CD14-positive monocyte (primary cell): ENCODE measurements at regions not wholly inside any gene's neighbourhood (a gene's known extent, or its start where the extent isn't known, plus 50 kb on each side); places are given as distances from the start of the nearest gene placed in this dataset.

ENCODE experiments used
- DNase-seq, 3 donors: peaks; one replicate each; pipeline ENCODE4 v3.0.0-alpha.2; 2011 to 2022
- H2AFZ ChIP-seq: 2 replicates; pipeline ENCODE4 v1.6.0; 2012; ENCODE audit warnings: mild to moderate bottlenecking, low read depth, low read length, inconsistent platforms; ENCODE audit not compliant: insufficient read depth, poor library complexity, severe bottlenecking
- H3K27ac ChIP-seq, 2 donors: 1 replicate in 1 of 2; 2 replicates in 1 of 2; pipeline ENCODE4 v1.5.1; 2012 to 2013; ENCODE audit warnings: low read length in 2 of 2, control low read depth in 1 of 2, inconsistent platforms in 1 of 2, low read depth in 1 of 2, mild to moderate bottlenecking in 1 of 2
- H3K27me3 ChIP-seq, 2 donors: one replicate each; pipeline versions ENCODE4 v1.6.0 to v1.6.1; 2011 to 2013; ENCODE audit warnings: low read length in 2 of 2; ENCODE audit not compliant: control insufficient read depth in 2 of 2, insufficient read depth in 2 of 2
- H3K36me3 ChIP-seq, 2 donors: replicated peaks in 1 of 2; 1 replicate in 1 of 2; 2 replicates in 1 of 2; pipeline versions ENCODE4 v1.5.1 to v1.6.1; 2012 to 2013; ENCODE audit warnings: low read length in 2 of 2, control low read depth in 1 of 2, inconsistent platforms in 1 of 2, mild to moderate bottlenecking in 1 of 2; ENCODE audit not compliant: insufficient read depth in 2 of 2, control insufficient read depth in 1 of 2
- H3K4me1 ChIP-seq, 2 donors: 1 replicate in 1 of 2; 2 replicates in 1 of 2; pipeline versions ENCODE4 v1.5.1 to v1.6.1; 2012 to 2013; ENCODE audit warnings: low read length in 2 of 2, control low read depth in 1 of 2, inconsistent platforms in 1 of 2, mild to moderate bottlenecking in 1 of 2, moderate library complexity in 1 of 2; ENCODE audit not compliant: insufficient read depth in 2 of 2, control insufficient read depth in 1 of 2
- H3K4me2 ChIP-seq: replicated peaks from 2 replicates; pipeline ENCODE3; 2012; ENCODE audit warnings: low read length, moderate library complexity, mild to moderate bottlenecking; ENCODE audit not compliant: poor library complexity, severe bottlenecking; ENCODE audit errors: extremely low read depth
- H3K4me3 ChIP-seq, 3 experiments: fragments of 200-600 bp in 1 of 3; sonication (generic) in 1 of 3; replicated peaks in 1 of 3; 1 replicate in 2 of 3; 2 replicates in 1 of 3; pipeline ENCODE4 v1.5.1; 2011 to 2013; ENCODE audit warnings: low read length in 3 of 3, mild to moderate bottlenecking in 3 of 3, control low read depth in 2 of 3, low read depth in 2 of 3, inconsistent platforms in 1 of 3, moderate library complexity in 1 of 3
- H3K79me2 ChIP-seq: 2 replicates; pipeline ENCODE4 v1.6.0; 2012; ENCODE audit warnings: mild to moderate bottlenecking, control low read depth, inconsistent platforms, low read length, moderate library complexity; ENCODE audit not compliant: insufficient read depth
- H3K9ac ChIP-seq: 2 replicates; pipeline ENCODE4 v1.6.0; 2017; ENCODE audit warnings: low read length, mild to moderate bottlenecking; ENCODE audit not compliant: insufficient read depth, poor library complexity, severe bottlenecking
- H3K9me3 ChIP-seq, 2 donors: replicated peaks in 1 of 2; 1 replicate in 1 of 2; 2 replicates in 1 of 2; pipeline versions ENCODE4 v1.5.1 to v1.6.1; 2012 to 2013; ENCODE audit warnings: low read length in 2 of 2, control low read depth in 1 of 2; ENCODE audit not compliant: control insufficient read depth in 1 of 2, insufficient read depth in 1 of 2
- H4K20me1 ChIP-seq: 2 replicates; pipeline ENCODE4 v1.6.0; 2012; ENCODE audit warnings: mild to moderate bottlenecking, low read length, control low read depth, moderate library complexity; ENCODE audit not compliant: insufficient read depth
- H3K27ac Mint-ChIP-seq, 7 donors: one replicate each; pipeline ENCODE4 v1.8.0; 2020; ENCODE audit warnings: mild to moderate bottlenecking in 7 of 7, mixed read lengths in 7 of 7, moderate library complexity in 6 of 7, inconsistent platforms in 2 of 7
- H3K27me3 Mint-ChIP-seq, 3 donors: one replicate each; pipeline ENCODE4 v1.8.0; 2021 to 2022; ENCODE audit warnings: low read depth in 3 of 3, mild to moderate bottlenecking in 3 of 3, mixed read lengths in 3 of 3, moderate library complexity in 3 of 3, inconsistent platforms in 1 of 3
- H3K36me3 Mint-ChIP-seq, 2 donors: one replicate each; pipeline ENCODE4 v1.8.0; 2020; ENCODE audit warnings: mixed read lengths in 2 of 2, inconsistent platforms in 1 of 2, mild to moderate bottlenecking in 1 of 2
- H3K4me1 Mint-ChIP-seq: one replicate; pipeline ENCODE4 v1.8.0; 2020; ENCODE audit warnings: mild to moderate bottlenecking, mixed read lengths
- H3K4me3 Mint-ChIP-seq, 2 donors: one replicate each; pipeline ENCODE4 v1.8.0; 2020; ENCODE audit warnings: mild to moderate bottlenecking in 2 of 2, mixed read lengths in 2 of 2, moderate library complexity in 1 of 2
- H3K9me3 Mint-ChIP-seq, 7 donors: one replicate each; pipeline ENCODE4 v1.8.0; 2020 to 2022; ENCODE audit warnings: mixed read lengths in 7 of 7, mild to moderate bottlenecking in 6 of 7, moderate library complexity in 6 of 7, inconsistent platforms in 2 of 7
- CTCF ChIP-seq: fragments of 200-600 bp; IDR thresholded peaks from one replicate; pipeline ENCODE4 v1.8.0; 2022; ENCODE audit warnings: antibody characterized with exemption, mild to moderate bottlenecking
- WGBS: methylation state at CpG from one replicate; pipeline ENCODE4 v1.1.5; 2013; ENCODE audit warnings: missing lambda C conversion rate; ENCODE audit not compliant: insufficient coverage; 5-methylcytosine and 5-hydroxymethylcytosine counted together
- intact Hi-C, 2 donors: fragments of 100-400 bp; cut with micrococcal nuclease; formaldehyde crosslinking; loops; one replicate each; pipeline versions ENCODE4 v1.15.0 to v1.15.1; 2023

GRCh38 chr9:129464972-129465833 lies 155.7 kb downstream of the C9orf50 start:
- DNase-seq = no peak
- no peaks in the 10 kb centered on the region for H3K36me3 Mint-ChIP-seq
- H3K27me3 Mint-ChIP-seq = peaks cover 4 to 7% (median 6%) of the 10 kb centered on the region in 3 donors
- H3K27ac Mint-ChIP-seq = peak overlapping the region in 4 of 7 donors; percentile 31 to 68 (median 42)
- Histone ChIP-seq H2AFZ (no peak overlapping the region), H3K79me2 (no peaks in the 10 kb centered on the region), H3K27ac (no peak overlapping the region), H3K4me2 (no peak overlapping the region), H3K4me1 (peaks cover 25 to 27% of the 10 kb centered on the region in 2 donors), H3K4me3 (no peak overlapping the region), H3K27me3 (no peaks in the 10 kb centered on the region), H3K9me3 (no peaks in the 10 kb centered on the region), H3K36me3 (no peaks in the 10 kb centered on the region), H4K20me1 (no peaks in the 10 kb centered on the region), H3K9ac (no peak overlapping the region)
- peaks cover 0 to 3% (median 0%) of the 10 kb centered on the region in 7 donors for H3K9me3 Mint-ChIP-seq
- TF ChIP-seq CTCF = no peak
- intact Hi-C loops = loop anchor here (5.0 to 10.0 kb wide), 2 partner anchors 32 to 140 kb away; no protein-coding TSS in a partner anchor
- H3K4me1 Mint-ChIP-seq = peaks cover 23% of the 10 kb centered on the region
- no peak overlapping the region for H3K4me3 Mint-ChIP-seq
- 68% methylated on average over 21 of the region's 22 CpGs for WGBS

GRCh38 chr9:129463994-129464393 lies 156.9 kb downstream of the C9orf50 start:
- Histone ChIP-seq H3K4me3 (no peak overlapping the region), H3K9me3 (no peaks in the 10 kb centered on the region), H3K4me1 (peaks cover 26 to 30% of the 10 kb centered on the region in 2 donors), H2AFZ (no peak overlapping the region), H3K27me3 (no peaks in the 10 kb centered on the region), H4K20me1 (no peaks in the 10 kb centered on the region), H3K36me3 (no peaks in the 10 kb centered on the region), H3K79me2 (no peaks in the 10 kb centered on the region), H3K27ac (no peak overlapping the region), H3K9ac (no peak overlapping the region), H3K4me2 (no peak overlapping the region)
- Mint-ChIP-seq H3K4me3 (no peak overlapping the region), H3K9me3 (peaks cover 0 to 3% (median 0%) of the 10 kb centered on the region in 7 donors), H3K27ac (no peak overlapping the region), H3K4me1 (peaks cover 20% of the 10 kb centered on the region), H3K36me3 (no peaks in the 10 kb centered on the region), H3K27me3 (peaks cover 4 to 6% (median 6%) of the 10 kb centered on the region in 3 donors)
- no peak for TF ChIP-seq CTCF
- 100% methylated on average over 5 of the region's 5 CpGs for whole genome bisulfite sequencing
- intact Hi-C loops = loop anchor here (5.0 to 10.0 kb wide), 2 partner anchors 33 to 139 kb away; no protein-coding TSS in a partner anchor
- DNase-seq = no peak
